GM06990 (cell line): ENCODE measurements at regions not wholly inside any gene's neighbourhood (a gene's known extent, or its start where the extent isn't known, plus 50 kb on each side); places are given as distances from the start of the nearest gene placed in this dataset.

ENCODE experiments used
- DNase-seq: peaks from one replicate; pipeline ENCODE4 v3.0.0-alpha.2; 2011; ENCODE audit not compliant: insufficient read length; ENCODE audit errors: extremely low read depth
- H3K27me3 ChIP-seq: replicated peaks from 2 replicates; pipeline ENCODE4 v1.6.0; 2011; ENCODE audit warnings: low read length; ENCODE audit not compliant: control insufficient read depth, insufficient read depth
- H3K36me3 ChIP-seq: 2 replicates; pipeline ENCODE4 v1.5.1; 2011; ENCODE audit warnings: low read length; ENCODE audit not compliant: control insufficient read depth, insufficient read depth
- H3K4me3 ChIP-seq: replicated peaks from 2 replicates; pipeline ENCODE4 v1.5.1; 2011; ENCODE audit warnings: low read depth, mild to moderate bottlenecking, control low read depth, low read length
- TF ChIP-seq, protein P1 (sequence below): IDR thresholded peaks from 2 replicates; pipeline ENCODE4 v1.5.1; 2011; ENCODE audit warnings: low read length, control low read depth, mild to moderate bottlenecking, inconsistent platforms; ENCODE audit not compliant: insufficient read depth, poor library complexity, severe bottlenecking

- TF ChIP-seq, protein P1, sequence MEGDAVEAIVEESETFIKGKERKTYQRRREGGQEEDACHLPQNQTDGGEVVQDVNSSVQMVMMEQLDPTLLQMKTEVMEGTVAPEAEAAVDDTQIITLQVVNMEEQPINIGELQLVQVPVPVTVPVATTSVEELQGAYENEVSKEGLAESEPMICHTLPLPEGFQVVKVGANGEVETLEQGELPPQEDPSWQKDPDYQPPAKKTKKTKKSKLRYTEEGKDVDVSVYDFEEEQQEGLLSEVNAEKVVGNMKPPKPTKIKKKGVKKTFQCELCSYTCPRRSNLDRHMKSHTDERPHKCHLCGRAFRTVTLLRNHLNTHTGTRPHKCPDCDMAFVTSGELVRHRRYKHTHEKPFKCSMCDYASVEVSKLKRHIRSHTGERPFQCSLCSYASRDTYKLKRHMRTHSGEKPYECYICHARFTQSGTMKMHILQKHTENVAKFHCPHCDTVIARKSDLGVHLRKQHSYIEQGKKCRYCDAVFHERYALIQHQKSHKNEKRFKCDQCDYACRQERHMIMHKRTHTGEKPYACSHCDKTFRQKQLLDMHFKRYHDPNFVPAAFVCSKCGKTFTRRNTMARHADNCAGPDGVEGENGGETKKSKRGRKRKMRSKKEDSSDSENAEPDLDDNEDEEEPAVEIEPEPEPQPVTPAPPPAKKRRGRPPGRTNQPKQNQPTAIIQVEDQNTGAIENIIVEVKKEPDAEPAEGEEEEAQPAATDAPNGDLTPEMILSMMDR: no peak
- no peak for DNase-seq
- Histone ChIP-seq H3K4me3 (no peak overlapping the region), H3K36me3 (no peaks in the 10 kb centered on the region), H3K27me3 (no peaks in the 10 kb centered on the region)
Observed at GRCh38 chr5:173751266-173751600, 134.8 kb upstream of the BOD1 start.

GRCh38 chr5:173752653-173753052, 135.5 kb upstream of the CPEB4 start:
- Histone ChIP-seq H3K27me3 (no peaks in the 10 kb centered on the region), H3K4me3 (no peak overlapping the region), H3K36me3 (no peaks in the 10 kb centered on the region)
- no peak for DNase-seq
- TF ChIP-seq, protein P1: no peak

- Histone ChIP-seq H3K27me3 (no peaks in the 10 kb centered on the region), H3K4me3 (no peak overlapping the region), H3K36me3 (no peaks in the 10 kb centered on the region)
- TF ChIP-seq, protein P1: no peak
- DNase-seq: no peak
Observed at GRCh38 chr5:173753307-173754168, 134.6 kb upstream of the CPEB4 start.

- DNase-seq: no peak
- Histone ChIP-seq H3K4me3 (no peak overlapping the region), H3K36me3 (no peaks in the 10 kb centered on the region), H3K27me3 (no peaks in the 10 kb centered on the region)
- TF ChIP-seq, protein P1: no peak
Observed at GRCh38 chr5:173755319-173755718, 132.8 kb upstream of the CPEB4 start.

DNA sequence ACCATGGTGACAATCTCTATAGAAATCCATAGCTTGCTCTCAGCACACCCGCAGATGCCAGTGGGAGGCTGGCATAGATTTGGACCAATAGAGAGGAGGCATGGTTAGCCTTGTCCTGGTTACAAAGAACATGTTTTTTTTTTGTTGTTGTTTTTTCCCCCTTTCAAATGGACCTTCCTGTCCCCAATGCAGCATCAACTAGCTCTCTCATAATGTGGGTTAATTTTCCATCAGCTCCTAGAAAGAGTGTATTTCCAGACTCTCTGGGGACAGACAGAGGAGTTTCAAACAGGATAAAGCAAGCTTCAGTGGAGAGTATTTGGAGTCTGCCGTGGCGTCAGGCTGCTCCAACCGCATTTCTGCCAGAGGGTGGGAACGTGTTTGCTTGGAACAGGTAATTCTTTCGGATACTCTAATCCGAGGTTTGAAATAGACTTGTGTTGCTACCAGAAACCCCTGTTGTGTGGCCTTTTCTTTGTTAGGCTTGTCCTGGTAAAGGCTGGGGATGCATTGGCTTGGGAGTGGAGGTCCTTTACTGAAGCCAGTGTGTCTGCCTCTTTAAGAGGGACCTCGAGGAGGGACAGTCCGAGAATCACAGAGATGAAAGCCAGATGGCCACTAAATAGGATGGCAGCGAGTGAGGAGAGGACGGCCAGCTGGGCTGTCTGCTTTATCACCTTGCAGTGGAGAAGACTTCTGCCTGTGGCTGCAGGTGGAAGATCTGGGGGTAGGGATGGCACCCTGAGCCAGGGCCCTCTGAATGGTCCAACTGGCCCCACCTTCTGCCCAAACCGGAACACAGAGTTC, 130.5 kb upstream of the CPEB4 start:
- Histone ChIP-seq H3K4me3 (no peak overlapping the region), H3K36me3 (no peaks in the 10 kb centered on the region), H3K27me3 (no peaks in the 10 kb centered on the region)
- DNase-seq: no peak
- TF ChIP-seq, protein P1: no peak
